Colon (tissue), 2 donors: ENCODE measurements at regions not wholly inside any gene's neighbourhood (a gene's known extent, or its start where the extent isn't known, plus 50 kb on each side); places are given as distances from the start of the nearest gene placed in this dataset.

Source experiments
- FAIRE-seq: peaks from 2 replicates; lab custom pipeline; 2012; peaks lifted over from hg19 to GRCh38; lab: Jason Lieb, UNC
- donor health status: control.
- donor health status: control.

DNA sequence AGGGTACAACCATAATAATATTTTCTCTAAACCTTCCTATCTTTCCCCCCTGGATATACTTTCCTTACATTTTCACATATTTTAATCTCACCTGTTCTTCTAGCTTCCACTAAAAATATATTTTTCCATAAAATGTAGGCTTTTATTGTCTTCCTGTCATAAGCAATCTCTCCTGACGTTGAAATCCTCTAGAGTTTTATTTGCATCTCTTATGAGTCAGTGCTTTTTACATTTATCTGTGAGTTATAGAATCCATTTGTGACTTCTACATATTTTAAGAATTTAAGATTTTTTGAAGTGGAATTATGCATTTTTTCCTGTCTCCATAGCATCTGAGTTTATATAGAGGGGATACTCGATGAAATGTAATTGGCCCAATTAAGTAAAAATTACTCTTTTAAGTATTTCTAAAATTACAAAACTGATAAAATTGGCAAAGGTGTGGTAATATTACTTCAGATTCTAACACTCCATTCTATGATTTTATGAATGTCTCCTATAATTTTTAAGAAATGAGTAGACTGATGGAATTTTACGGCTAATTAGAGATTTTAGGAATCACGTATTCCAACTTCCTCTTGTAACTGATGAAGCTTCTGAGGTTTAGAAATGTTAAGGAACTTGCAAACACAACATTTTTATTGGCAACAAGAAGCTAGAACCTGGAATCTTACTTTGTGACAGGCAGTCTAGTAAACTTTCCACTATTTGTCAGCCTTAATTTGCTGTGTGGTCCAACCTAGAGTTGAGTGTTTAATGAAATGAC, 422.9 kb upstream of the SEMA3A start:
- no peak for FAIRE-seq

DNA sequence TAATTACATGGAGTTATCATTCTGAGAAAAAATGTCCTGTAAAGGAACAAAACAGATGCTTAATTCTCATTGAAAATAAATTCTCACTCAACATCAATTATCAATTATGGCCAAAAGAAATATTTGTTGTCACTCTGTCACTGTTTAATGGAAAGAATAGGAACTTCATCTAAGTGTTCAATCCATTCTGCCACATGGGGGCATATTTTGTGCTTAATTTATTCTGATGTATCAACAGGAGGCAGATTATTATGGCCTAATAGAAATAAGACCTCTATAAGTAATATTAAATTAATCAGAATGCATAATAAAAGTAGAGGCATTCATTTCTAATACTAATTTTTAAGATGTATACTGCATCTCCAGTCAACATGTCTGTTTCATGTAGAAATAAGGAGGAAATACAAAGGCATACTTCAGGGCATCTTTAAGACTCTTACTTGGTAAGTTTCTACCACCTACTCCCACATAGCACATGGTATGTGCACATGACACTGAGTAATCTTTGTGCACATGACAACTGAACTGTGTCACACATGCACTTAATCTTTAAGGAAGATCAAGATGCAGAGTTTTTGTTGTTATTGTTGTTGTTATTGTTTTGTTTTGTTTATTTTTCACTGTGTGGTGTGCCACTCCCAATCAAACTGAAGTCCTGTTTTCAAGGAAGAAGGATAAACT, 420.4 kb upstream of the SEMA3A start:
- FAIRE-seq = no peak

DNA sequence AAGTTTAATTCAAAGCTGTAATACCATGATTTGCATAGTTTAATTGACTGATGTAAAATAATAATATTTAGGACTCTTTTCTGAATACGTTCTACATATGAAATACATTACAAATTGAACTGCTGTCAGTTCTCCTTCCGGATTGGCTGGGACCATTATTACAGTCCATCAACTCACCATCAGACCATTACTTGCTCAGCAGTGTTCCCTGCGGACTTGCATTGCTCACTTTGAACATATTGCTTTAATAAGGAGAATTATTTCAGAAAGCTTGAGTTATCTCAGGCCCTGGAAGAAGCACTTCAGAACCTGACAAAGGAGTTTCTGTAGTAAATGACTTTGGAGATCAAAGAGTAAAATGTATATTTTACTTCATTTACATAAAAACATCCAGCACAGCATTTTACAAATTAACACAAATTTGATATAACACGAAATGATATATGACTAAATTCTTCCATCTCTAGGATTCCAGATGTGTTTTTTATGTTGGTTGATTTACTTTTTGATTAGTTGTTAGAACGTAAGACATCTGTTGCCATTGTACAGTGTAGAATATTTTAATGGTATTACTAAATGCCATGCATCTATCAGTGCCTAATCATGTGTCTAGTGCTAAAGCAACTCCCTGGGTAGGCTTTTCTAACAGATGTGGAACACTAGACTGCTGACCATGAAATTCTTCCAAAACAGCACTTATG, 418.5 kb upstream of the SEMA3A start:
- FAIRE-seq = no peak

DNA sequence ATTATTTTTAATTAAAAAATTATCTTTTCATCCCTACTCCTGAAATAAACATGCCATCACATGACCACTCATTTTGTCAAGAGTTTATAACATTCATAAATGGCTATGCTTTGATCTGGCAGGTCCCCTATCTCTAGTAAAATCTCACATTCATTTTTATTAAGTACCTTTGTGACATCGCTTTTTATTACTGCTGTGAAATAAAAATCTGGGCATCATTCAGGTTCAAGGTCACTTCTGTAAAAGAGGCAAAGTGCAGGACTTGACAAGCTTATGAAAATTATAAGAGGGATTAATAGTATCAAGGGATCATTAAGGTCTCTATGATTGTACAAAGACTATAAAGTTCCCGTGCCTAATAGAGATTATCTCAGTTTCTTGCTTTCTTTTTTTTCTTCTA, 416.8 kb upstream of the SEMA3A start:
- FAIRE-seq = no peak

DNA sequence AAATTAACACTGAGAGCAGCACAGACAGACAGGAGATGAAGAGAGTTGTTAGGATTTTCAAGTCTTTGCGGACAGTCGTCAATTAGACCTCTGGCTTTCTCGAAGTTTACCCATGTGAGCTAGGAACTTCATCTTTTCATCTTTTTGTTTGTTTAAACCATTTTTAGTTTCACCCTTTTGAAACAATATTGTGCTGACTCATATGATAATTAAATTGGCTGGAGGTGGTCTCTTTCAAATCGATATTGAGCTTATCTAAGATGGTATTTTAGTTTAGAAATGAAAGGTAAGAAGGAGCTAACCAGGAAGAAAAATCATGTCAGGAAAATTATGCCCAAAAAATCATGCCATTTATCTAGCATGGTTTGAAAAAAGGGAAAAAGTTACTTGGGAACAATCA, 415.8 kb upstream of the SEMA3A start:
- FAIRE-seq = no peak

DNA sequence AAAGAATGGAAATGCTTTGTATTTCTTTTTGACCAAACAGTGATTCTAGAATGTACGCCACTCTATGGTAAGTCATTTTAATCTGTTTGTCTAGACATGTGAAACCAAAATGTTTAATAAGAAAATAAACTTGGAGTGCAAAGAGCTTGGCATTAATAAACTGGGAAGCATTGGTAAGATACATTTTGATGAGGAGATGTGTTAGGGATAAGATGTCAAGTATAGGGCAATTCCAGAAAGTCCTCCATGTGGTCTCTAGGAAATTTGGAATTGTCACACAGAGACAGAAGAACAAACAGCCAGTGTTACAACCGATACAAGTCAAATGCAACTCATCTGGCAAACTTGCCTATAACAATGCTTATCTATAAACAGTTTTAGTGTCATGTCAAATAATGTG, 410.7 kb upstream of the SEMA3A start:
- FAIRE-seq = no peak

DNA sequence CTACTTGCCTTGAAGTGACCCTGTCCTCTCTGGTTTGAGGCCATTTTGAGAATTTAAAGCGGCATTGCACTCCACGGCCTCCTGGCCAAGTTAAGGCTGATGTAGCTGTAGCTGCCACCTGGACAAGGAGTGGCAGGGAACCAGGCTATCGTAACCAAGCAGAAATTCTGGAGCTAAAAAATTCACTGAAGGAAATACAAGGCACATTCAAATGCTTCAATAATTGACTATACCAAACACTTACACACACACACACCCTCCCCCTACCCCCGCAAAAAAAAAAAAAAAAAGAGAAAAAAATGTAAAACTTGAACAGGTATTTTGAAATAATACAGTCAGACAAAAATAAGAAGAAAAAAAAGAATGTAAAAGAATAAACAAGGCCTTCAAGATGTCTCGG, 409.0 kb upstream of the SEMA3A start:
- no peak for FAIRE-seq

DNA sequence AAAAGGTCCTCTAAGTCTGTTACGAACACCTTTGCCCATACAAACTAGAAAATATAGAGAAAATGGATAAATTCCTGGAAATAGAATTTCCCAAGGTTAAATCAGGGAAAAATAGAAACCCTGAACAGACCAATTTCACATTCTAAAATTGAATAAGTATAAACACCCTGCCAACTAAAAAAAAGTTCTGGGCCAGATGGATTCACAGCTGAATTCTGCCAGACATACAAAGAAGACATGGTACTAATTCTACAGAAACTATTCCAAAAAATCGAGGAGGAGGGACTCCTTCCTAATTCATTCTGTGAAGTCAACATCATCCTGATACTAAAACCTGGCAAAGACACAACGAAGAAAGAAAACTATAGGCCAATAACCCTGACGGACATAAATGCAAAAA, 400.4 kb upstream of the SEMA3A start:
- no peak for FAIRE-seq

DNA sequence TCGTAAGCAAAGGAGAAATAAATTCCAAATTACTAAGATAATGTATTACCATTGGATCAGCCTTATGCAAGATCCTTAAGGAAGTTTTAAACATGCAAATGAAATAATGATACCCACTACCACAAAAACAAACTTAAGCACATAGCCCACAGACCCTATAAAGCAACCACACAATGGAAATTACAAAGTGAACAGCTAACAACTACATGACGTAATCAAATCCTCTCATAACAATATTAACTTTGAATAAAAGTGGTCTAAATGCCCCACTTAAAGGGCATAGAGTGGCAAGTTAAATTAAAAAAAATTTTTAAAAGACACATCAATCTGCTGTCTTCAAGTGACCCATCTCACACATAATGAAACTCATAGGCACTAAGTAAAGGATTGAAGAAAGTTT, 397.3 kb upstream of the SEMA3A start:
- FAIRE-seq = no peak

DNA sequence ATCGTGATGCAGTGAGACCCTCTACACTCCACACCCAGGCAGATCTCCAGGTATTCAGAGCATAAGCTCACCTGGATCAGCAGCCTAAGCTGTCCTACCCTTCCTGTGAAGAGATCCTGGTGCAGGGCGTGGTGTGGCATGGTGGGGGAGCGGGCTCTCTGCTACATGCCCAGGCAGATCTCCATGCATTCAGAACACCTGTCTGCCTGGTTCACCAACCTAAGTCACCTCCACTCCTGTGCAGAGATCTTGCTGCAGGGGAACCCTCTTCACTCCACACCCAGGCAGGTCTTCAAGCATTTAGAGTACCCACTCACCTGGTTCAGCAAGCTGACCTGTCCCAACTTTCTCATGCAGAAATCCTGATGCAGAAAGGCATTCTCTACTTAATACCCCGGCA, 394.4 kb upstream of the SEMA3A start:
- no peak for FAIRE-seq

DNA sequence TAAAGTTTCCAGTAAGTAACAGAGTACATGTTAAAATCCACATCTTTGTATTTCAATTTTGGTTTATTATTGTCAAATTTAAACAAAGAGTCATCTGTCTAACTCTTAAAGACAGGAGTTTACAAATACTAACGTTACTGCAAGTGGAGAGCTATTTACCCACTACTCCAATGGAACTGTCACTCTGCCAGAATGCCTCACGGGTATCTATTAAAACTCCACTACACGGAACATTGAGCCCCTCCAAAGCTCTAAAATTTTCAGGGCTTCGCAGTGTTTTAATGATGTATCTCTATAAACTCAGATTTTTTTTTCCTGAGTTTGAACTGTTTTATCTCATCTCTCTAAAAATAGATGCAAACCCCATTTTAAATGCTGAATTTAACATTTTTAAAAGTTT, 388.7 kb upstream of the SEMA3A start:
- FAIRE-seq = no peak

DNA sequence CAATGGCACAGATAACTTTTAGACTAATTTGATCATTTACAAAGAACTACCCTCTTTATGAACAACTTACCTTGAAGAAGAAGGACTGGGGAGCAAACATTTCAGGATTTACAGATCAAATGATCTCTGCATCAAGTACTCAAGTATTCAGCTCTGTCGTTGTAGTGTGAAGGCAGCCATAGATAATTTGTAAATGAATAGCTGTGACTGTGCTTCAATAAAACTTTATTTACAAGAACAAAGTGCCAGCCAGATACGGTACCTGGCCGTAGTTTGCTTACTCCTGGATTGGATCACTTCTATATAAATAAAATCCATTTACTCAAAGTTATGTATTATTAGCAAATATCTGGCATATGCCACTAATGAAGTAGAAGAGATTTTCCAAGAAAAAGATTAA, 388.2 kb upstream of the SEMA3A start:
- FAIRE-seq = no peak

DNA sequence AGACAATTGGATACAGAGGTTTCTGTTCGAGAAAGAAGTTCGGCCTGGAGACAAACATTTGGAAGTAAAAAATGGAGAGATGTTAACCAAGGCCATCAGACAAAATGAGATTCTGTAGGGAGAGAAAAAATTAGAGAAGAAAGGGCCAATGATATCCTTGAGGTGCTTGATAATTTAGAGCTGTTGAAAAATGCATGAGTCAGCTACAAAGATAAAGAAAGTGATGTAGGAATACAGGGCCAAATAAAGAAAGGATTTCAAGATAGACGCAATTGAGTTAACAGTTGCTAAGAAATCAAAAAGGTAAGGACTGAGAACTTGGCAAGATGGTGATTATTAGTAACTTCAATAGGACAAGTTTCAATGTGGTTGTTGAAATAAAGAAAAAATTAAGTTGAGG, 384.2 kb upstream of the SEMA3A start:
- no peak for FAIRE-seq

DNA sequence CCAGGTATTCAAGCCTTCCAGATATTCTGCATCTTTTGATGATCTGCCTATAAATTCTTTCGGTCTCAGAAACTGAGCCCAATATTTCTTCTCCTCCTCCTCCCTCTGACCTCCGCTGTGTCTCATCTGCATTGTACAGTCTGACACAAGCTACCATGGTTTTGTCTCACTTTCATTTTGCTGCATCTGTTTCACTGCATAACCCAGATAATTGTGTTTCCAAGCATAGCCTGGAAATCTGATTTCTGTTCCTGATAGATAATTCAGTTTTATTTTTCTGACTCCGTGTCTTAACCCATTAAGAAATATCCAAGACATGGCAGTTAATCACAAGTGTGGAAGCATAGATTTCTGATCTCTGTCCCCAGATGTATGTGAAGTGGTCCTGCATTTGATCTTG, 374.2 kb upstream of the SEMA3A start:
- no peak for FAIRE-seq

DNA sequence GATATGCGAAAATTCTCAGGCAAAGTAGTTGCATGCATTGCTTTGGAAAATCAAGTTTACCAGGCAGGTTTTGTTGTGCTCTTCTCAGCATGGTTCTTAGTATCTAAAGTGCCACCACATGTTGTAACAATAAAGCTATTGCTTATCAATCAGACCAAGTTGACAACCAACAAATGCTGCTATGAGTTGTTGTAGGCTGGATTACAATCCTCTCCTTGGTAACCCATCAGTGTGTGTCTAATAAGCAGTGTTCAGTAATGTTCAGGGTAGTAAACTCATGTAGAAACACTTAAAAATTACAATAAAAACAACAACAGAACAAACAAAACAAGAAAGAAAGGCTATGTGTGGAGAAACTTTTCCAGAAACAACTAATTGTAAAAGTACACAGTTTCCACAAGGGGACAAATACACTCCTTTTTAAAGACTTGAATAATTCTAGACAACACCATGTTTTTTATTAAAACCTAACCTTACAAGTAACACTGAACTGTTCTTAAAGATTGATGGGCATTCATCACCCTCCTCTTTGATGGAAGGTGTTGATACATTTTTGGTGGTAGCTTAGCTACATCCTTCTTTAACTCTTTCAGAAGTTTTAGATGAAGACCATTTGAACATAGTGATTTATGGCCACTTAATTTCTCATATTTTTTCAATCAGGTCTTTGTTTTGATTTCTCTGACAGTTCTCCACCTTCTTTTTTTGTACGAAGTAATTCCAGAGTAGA, 370.9 kb upstream of the SEMA3A start:
- no peak for FAIRE-seq

DNA sequence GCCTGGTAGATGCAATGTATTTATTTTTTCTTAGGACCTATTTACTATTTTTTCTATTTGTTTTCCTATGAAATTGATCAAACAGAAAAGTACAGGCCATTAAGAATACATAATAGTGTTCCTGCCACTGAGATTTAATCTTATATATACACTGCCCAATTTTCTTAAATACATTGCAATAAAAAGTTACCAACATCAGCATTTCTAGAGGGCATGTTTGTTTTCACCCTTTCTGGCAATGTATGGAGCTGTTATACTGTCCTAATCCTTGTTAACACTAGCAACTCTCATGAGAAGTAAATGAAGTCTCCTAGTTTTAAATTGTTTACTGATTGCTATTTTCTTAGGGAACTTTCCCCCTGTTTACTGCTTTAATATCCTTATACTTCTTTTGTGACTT, 359.1 kb upstream of the SEMA3A start:
- no peak for FAIRE-seq

DNA sequence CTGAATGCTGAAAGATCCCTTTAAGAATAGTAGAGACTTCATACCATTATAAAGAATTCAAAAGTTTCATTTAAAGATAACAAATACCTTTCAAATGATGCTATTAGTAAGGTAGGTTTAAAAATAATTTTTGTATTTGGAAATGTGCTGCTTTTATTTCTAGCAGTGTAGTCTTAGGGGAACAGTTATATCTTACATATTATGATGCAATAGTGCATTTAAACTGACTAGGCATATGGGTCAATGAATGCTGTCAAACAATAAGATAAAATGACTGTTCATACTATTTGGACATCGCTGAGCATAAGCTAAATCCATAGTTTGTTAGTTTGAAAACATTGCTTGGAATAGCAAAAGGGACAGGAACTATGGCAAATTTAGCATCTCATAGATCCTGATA, 354.8 kb upstream of the SEMA3A start:
- no peak for FAIRE-seq

DNA sequence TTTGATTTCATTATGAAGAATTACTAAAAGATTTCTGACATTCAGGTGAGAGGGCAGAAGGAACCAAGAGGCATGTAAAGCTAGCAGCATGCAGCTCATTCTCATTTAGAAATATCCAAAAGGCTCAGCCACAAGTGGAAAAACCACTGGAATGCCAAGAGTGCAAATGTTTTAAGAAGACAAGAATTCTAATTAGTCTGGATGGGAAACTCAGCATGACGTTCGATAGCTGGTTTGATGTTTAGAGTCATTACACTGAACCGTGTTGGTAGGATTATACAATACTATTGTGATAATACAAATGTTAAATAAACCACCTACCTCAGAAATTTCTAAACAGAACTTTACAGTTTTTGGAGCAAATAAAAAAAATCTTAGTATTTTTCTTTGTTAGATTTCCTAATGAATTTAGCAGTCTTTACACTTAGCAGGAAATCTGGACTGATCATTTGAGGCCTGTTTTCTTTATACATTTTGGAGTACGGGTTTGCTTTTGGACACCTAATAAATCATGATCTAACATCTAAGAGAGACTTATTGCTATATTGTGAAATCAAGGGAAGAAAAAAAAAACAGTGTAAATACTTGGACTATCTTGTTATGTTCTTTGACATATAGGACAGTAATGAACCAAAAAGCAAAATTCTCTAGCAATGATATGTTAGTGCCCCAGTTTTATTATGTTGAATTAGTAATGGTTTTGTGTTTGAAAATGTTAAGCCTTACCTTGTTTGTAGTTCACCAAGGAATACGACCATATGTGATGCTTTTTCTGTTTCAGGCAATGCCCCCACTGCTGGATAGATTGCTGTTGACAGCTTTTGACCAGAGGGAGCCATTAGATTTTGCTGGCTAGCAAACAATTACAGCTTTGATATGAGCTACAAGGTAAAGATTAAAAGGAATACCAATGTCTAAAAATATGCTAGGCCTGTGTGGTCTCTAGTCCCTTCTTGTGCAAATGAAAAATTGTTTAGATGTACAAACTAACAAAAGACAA, 354.1 kb upstream of the SEMA3A start:
- no peak for FAIRE-seq

DNA sequence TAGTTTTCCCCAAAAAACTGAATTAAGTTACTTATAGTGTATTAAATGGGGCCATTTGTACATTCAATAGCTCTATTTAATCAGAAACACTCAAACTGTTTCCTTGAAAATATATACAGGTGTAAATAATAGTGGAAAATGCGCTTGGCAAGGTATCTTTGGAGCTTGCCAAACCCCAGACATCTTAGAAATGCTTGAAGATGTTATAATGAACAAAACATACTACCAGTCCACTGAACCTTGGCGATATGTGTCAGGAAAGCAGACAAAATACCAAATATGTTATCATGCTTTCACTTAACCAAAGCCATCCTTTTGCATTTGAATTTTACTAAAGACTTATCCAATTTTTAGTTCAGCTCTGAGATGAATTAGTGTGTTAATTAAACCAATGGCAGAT, 352.7 kb upstream of the SEMA3A start:
- no peak for FAIRE-seq

DNA sequence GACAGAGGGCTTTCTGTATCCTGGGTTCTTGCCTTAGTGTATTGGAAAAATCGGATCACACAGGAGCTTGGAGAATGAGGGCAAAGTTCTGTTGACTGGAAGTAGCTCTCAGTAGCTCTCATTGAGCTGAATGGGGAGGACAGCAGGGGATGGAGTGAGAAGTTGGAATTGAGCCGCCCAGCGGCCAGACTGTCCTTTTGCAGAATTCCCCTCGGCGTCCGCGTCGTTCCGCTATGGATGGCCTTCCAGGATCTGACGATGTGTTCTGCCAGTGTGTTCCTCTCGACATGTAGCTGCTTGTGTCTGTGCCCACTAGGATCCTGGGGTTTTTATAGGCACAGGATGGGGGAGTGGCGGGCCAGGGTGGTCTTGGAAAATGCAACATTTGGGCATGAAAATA, 351.8 kb upstream of the SEMA3A start:
- FAIRE-seq = no peak

DNA sequence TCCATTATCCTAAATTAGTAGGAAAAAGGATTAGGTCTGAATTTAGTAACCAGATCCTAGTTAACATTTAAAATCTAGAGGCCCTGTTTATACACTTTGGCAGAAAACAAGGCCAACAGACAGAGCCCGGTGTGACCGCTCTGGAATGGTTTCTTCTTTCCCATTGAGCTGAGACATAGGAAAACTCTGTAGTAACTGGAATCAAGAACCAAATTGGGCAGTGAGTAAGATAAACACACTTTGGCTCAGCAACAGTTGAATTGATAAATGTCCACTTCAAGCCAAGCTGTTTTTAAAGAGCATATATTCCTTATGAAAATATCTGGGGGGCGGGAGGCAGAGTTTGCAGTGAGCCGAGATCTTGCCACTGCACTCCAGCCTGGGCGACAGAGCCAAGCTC, 343.7 kb upstream of the SEMA3A start:
- FAIRE-seq = no peak
